ENCODE measurements at regions not wholly inside any gene's neighbourhood (a gene's known extent, or its start where the extent isn't known, plus 50 kb on each side); places are given as distances from the start of the nearest gene placed in this dataset.

GRCh38 chr3:99586701-99587100 is 51.7 kb upstream of the COL8A1 start:
- Histone ChIP-seq H3K27me3 (ENCODE audit: control insufficient read depth, insufficient read depth, low read length) (no peaks in the 10 kb centered on the region), H3K36me3 (ENCODE audit: control insufficient read depth, insufficient read depth, low read length) (no peaks in the 10 kb centered on the region), H3K9me3 (ENCODE audit: control insufficient read depth, insufficient read depth, low read depth, low read length) (no peaks in the 10 kb centered on the region), H3K9ac (ENCODE audit: insufficient read depth, low read length) (no peak overlapping the region), H3K4me2 (ENCODE audit: extremely low read depth, insufficient read depth, low read length) (no peak overlapping the region), H2AFZ (ENCODE audit: low read length) (peak overlapping the region; percentile 56), H3K79me2 (ENCODE audit: control insufficient read depth, insufficient read depth, low read length) (no peaks in the 10 kb centered on the region), H3K27ac (ENCODE audit: insufficient read depth, low read length) (no peak overlapping the region), H3K4me1 (ENCODE audit: control insufficient read depth, extremely low read depth, insufficient read depth, low read length) (no peaks in the 10 kb centered on the region), H4K20me1 (ENCODE audit: control insufficient read depth, extremely low read depth, insufficient read depth, low read length) (no peaks in the 10 kb centered on the region), H3K4me3 (replicated peaks in 1 of 4; ENCODE audit: control extremely low read depth in 1 of 4, insufficient read depth in 1 of 4, low read depth in 3 of 4, low read length in 4 of 4) (peak overlapping the region in 1 of 4 experiments; percentile 17)
- peak; percentile 19 to 25 for DNase-seq (ENCODE audit: low read depth in 2 of 2)
- TF ChIP-seq, protein P1, sequence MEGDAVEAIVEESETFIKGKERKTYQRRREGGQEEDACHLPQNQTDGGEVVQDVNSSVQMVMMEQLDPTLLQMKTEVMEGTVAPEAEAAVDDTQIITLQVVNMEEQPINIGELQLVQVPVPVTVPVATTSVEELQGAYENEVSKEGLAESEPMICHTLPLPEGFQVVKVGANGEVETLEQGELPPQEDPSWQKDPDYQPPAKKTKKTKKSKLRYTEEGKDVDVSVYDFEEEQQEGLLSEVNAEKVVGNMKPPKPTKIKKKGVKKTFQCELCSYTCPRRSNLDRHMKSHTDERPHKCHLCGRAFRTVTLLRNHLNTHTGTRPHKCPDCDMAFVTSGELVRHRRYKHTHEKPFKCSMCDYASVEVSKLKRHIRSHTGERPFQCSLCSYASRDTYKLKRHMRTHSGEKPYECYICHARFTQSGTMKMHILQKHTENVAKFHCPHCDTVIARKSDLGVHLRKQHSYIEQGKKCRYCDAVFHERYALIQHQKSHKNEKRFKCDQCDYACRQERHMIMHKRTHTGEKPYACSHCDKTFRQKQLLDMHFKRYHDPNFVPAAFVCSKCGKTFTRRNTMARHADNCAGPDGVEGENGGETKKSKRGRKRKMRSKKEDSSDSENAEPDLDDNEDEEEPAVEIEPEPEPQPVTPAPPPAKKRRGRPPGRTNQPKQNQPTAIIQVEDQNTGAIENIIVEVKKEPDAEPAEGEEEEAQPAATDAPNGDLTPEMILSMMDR (conservative IDR thresholded peaks at IDR 0.05 in 1 of 2, IDR thresholded peaks at IDR 0.05 in 1 of 2; ENCODE audit: low read depth in 1 of 2, low read length in 2 of 2) = no peak
- TF ChIP-seq EZH2 (IDR thresholded peaks at IDR 0.05; ENCODE audit: low read length, missing control alignments) = no peak

DNA sequence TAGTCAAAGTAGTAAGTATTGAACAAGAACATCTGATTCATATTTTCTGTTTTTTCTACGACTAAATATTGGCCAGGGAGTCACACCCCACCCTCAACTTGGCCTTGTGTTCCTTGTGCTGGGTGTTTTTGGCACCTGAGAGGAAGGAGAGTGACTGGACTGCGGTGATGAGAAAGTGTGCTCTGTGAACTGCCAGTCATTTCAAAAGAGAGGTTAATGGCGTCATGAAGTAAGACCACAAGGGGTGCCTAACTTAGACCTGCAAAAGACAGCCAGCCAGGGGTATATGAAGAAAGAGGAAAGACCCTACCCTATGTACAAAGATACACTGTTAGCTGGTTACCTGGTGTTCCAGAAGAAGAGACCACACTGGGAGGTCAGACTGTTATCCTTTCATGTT is 58.4 kb upstream of the COL8A1 start:
- no peaks in the 10 kb centered on the region for H3K9me3 ChIP-seq (ENCODE audit: control insufficient read depth, insufficient read depth, low read depth, low read length)
- H3K27me3 ChIP-seq (ENCODE audit: control insufficient read depth, insufficient read depth, low read length) = no peaks in the 10 kb centered on the region
- TF ChIP-seq, protein P1 (conservative IDR thresholded peaks at IDR 0.05 in 1 of 2, IDR thresholded peaks at IDR 0.05 in 1 of 2; ENCODE audit: low read depth in 1 of 2, low read length in 2 of 2) = no peak
- TF ChIP-seq EZH2 (IDR thresholded peaks at IDR 0.05; ENCODE audit: low read length, missing control alignments) = no peak
- H3K79me2 ChIP-seq (ENCODE audit: control insufficient read depth, insufficient read depth, low read length) = no peaks in the 10 kb centered on the region
- no peaks in the 10 kb centered on the region for H3K36me3 ChIP-seq (ENCODE audit: control insufficient read depth, insufficient read depth, low read length)
- no peaks in the 10 kb centered on the region for H4K20me1 ChIP-seq (ENCODE audit: control insufficient read depth, extremely low read depth, insufficient read depth, low read length)
- no peak overlapping the region for H2AFZ ChIP-seq (ENCODE audit: low read length)
- no peak overlapping the region for H3K9ac ChIP-seq (ENCODE audit: insufficient read depth, low read length)
- H3K27ac ChIP-seq (ENCODE audit: insufficient read depth, low read length) = no peak overlapping the region
- no peak overlapping the region for H3K4me2 ChIP-seq (ENCODE audit: extremely low read depth, insufficient read depth, low read length)
- no peak overlapping the region for H3K4me3 ChIP-seq (replicated peaks in 1 of 4; ENCODE audit: control extremely low read depth in 1 of 4, insufficient read depth in 1 of 4, low read depth in 3 of 4, low read length in 4 of 4)
- no peak for DNase-seq (ENCODE audit: low read depth in 2 of 2)
- no peaks in the 10 kb centered on the region for H3K4me1 ChIP-seq (ENCODE audit: control insufficient read depth, extremely low read depth, insufficient read depth, low read length)

DNA sequence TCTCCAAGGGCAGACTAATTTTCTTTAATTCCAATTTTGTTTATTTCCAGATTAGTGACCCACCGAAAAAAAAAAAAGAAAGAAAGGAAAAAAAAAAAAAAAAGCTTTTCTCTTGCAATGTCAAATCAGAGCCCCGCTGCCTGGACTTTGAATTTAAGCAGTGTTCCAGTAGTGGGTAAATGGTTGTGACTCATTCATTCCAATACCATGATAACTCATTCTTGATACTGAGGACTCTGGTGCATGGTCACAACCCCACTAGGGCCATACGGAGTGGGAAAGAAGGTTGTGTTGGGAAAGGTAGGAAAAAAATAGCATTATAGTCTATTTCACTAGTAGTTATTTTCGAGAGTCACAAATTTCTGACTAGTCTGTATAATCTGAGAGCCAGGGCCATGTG is 59.1 kb upstream of the COL8A1 start:
- no peaks in the 10 kb centered on the region for H3K36me3 ChIP-seq (ENCODE audit: control insufficient read depth, insufficient read depth, low read length)
- no peaks in the 10 kb centered on the region for H3K4me1 ChIP-seq (ENCODE audit: control insufficient read depth, extremely low read depth, insufficient read depth, low read length)
- H3K4me2 ChIP-seq (ENCODE audit: extremely low read depth, insufficient read depth, low read length) = no peak overlapping the region
- H3K27me3 ChIP-seq (ENCODE audit: control insufficient read depth, insufficient read depth, low read length) = no peaks in the 10 kb centered on the region
- H3K79me2 ChIP-seq (ENCODE audit: control insufficient read depth, insufficient read depth, low read length) = no peaks in the 10 kb centered on the region
- no peaks in the 10 kb centered on the region for H3K9me3 ChIP-seq (ENCODE audit: control insufficient read depth, insufficient read depth, low read depth, low read length)
- no peak overlapping the region for H3K9ac ChIP-seq (ENCODE audit: insufficient read depth, low read length)
- H4K20me1 ChIP-seq (ENCODE audit: control insufficient read depth, extremely low read depth, insufficient read depth, low read length) = no peaks in the 10 kb centered on the region
- DNase-seq (ENCODE audit: low read depth in 2 of 2) = peak; percentile 69 to 94
- H2AFZ ChIP-seq (ENCODE audit: low read length) = no peak overlapping the region
- TF ChIP-seq EZH2 (IDR thresholded peaks at IDR 0.05; ENCODE audit: low read length, missing control alignments) = no peak
- TF ChIP-seq, protein P1 (conservative IDR thresholded peaks at IDR 0.05 in 1 of 2, IDR thresholded peaks at IDR 0.05 in 1 of 2; ENCODE audit: low read depth in 1 of 2, low read length in 2 of 2) = no peak
- no peak overlapping the region for H3K4me3 ChIP-seq (replicated peaks in 1 of 4; ENCODE audit: control extremely low read depth in 1 of 4, insufficient read depth in 1 of 4, low read depth in 3 of 4, low read length in 4 of 4)
- no peak overlapping the region for H3K27ac ChIP-seq (ENCODE audit: insufficient read depth, low read length)
